ENCODE measurements at regions not wholly inside any gene's neighbourhood (a gene's known extent, or its start where the extent isn't known, plus 50 kb on each side); places are given as distances from the start of the nearest gene placed in this dataset.

DNA sequence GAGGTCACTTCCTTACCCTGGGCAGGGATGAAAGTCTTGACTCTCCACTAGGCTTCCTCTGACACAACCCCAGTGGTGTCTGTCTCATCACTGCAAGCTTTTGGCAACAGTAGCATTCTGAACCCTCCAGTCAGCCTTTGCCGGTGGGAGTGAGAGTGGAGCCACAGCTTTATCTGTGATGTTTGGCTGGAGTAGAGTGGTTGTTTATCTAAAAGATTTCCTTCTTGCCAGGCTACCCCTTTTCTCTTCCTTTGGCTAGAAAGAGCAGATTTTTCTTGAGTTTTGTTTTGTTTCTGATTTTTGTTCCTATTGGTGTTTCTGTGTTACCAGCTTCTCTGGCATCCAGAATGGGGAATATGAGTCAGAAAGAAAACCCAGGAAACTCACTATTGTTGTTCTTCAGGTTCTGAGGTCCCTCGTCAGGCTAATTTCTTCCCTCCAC lies 98.9 kb upstream of the KIF5B start:
- no peak for TF ChIP-seq CTCF (conservative IDR thresholded peaks at IDR 0.05; ENCODE audit: low read length)
- TF ChIP-seq EZH2phosphoT487 (IDR thresholded peaks at IDR 0.05; ENCODE audit: borderline replicate concordance, low read depth, low read length), result no peak

Data from OCI-LY7 (cell line).